Pancreas (tissue), 10 donors: ENCODE measurements at regions not wholly inside any gene's neighbourhood (a gene's known extent, or its start where the extent isn't known, plus 50 kb on each side); places are given as distances from the start of the nearest gene placed in this dataset.

Source experiments
- ATAC-seq, 4 donors: fragments of 200-7000 bp; cut with Tn5 transposase; one replicate each; pipeline versions ENCODE4 v1.8.0 to v1.9.1; 2020; ENCODE audit warnings: mild to moderate bottlenecking in 4 of 4, moderate library complexity in 4 of 4
- DNase-seq, 6 donors: peaks; one replicate each; pipeline ENCODE4 v3.0.0-alpha.2; 2020
- FAIRE-seq: peaks from 2 replicates; lab custom pipeline; 2012; peaks lifted over from hg19 to GRCh38; lab: Jason Lieb, UNC
- H3K27ac ChIP-seq, 4 donors: fragments of 200-600 bp; sonication (generic); 1 replicate in 3 of 4; 2 replicates in 1 of 4; pipeline versions ENCODE4 v1.5.0 to v1.8.0; 2020
- H3K27me3 ChIP-seq, 4 donors: fragments of 200-600 bp; one replicate each; pipeline ENCODE4 v1.8.0; 2021
- H3K36me3 ChIP-seq, 3 donors: fragments of 200-600 bp; sonication (generic) in 1 of 3; one replicate each; pipeline versions ENCODE4 v1.5.0 to v1.8.0; 2020 to 2021
- H3K4me1 ChIP-seq, 3 donors: fragments of 200-600 bp; one replicate each; pipeline ENCODE4 v1.8.0; 2021
- H3K4me3 ChIP-seq, 4 donors: fragments of 200-600 bp; sonication (generic) in 2 of 4; one replicate each; pipeline versions ENCODE4 v1.5.0 to v1.8.0; 2020 to 2021
- H3K9me3 ChIP-seq, 4 donors: fragments of 200-600 bp; one replicate each; pipeline ENCODE4 v1.8.0; 2021
- WGBS, 2 donors: extraction: QIAGEN DNeasy Blood & Tissue Kit; methylation state at CpG; one replicate each; pipeline ENCODE4 v1.1.7; 2013; 5-methylcytosine and 5-hydroxymethylcytosine counted together
- intact Hi-C, 3 donors: fragments of 100-400 bp; cut with DNase I; formaldehyde crosslinking; loops; one replicate each; pipeline versions ENCODE4 v1.11.1 to v1.14.2; 2022
- TF ChIP-seq, protein P1 (sequence below), 4 donors: fragments of 200-600 bp; sonication (generic) in 3 of 4; IDR thresholded peaks; one replicate each; pipeline versions ENCODE4 v1.5.0 to v1.8.0; 2021; ENCODE audit warnings: antibody characterized with exemption in 4 of 4
- donor health status: healthy with polysubstance abuse.
- donor health status: DM: no; HTN: no; CAD: no; lungs with moderate emphysema.
- donor health status: DM: no; HTN: no; CAD: no.
- donor health status: control.
- donor health status: control.
- donor health status: Bipolar disorder and iron deficiency.
- donor health status: DM: yes; HTN: yes; CAD: no.
- donor health status: DM: no; HTN: no; CAD: no.
- donor health status: DM: no; HTN: no; CAD: no.
- donor health status: DM: yes; HTN: yes; CAD: no.

DNA sequence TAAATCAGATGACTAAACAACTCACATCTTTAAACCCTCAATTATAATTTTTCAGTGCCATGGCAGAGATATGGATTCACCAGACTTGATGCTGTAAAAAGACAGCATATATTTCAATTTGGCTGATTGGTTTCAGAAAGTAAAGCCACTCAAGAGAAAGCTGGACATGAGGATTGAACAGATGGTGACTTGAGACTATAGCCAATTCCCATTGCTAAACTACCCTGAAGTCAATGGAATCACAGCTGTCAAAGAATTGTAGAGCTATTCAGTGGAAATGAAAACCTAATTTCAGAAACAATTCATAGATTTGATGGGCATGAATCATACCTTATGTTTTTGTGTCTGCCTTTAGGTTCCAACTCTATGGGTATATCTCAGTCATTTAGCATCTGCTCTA is 510.6 kb upstream of the BOD1L1 start:
- no peak for FAIRE-seq

DNA sequence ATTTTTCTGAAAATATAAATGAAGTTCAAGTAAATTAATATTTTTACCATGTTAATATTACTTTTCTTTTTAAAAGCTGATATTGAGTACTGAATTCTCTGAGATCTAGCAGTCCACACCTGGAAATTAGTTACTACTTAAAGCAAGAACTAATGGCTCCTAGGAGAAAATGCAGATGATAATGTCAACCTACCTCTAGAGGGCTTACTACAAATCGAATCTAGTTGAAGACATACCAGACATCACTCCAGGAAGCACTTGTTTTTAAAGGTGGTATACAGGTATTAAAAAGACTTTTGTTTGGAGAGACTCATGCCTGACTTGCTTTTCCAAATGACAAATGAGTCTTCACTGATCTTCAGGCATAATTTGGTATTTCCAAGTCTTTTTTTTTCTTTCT is 516.4 kb upstream of the BOD1L1 start:
- Histone ChIP-seq H3K9me3 (no peaks in the 10 kb centered on the region), H3K27ac (no peak overlapping the region), H3K27me3 (no peaks in the 10 kb centered on the region), H3K36me3 (no peaks in the 10 kb centered on the region), H3K4me1 (no peaks in the 10 kb centered on the region), H3K4me3 (no peak overlapping the region)
- ATAC-seq: no peak
- no peak for DNase-seq
- TF ChIP-seq, protein P1, sequence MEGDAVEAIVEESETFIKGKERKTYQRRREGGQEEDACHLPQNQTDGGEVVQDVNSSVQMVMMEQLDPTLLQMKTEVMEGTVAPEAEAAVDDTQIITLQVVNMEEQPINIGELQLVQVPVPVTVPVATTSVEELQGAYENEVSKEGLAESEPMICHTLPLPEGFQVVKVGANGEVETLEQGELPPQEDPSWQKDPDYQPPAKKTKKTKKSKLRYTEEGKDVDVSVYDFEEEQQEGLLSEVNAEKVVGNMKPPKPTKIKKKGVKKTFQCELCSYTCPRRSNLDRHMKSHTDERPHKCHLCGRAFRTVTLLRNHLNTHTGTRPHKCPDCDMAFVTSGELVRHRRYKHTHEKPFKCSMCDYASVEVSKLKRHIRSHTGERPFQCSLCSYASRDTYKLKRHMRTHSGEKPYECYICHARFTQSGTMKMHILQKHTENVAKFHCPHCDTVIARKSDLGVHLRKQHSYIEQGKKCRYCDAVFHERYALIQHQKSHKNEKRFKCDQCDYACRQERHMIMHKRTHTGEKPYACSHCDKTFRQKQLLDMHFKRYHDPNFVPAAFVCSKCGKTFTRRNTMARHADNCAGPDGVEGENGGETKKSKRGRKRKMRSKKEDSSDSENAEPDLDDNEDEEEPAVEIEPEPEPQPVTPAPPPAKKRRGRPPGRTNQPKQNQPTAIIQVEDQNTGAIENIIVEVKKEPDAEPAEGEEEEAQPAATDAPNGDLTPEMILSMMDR (IDR thresholded peaks at IDR 0.05): no peak
- no peak for FAIRE-seq
- intact Hi-C loops: no loop called here
- 8 to 26% methylated on average over 1 of the region's 1 CpG for WGBS, 2 donors

More for the DNA sequence above, 510.6 kb upstream of the BOD1L1 start:
- Histone ChIP-seq H3K4me3 (no peak overlapping the region), H3K27ac (no peak overlapping the region), H3K4me1 (no peaks in the 10 kb centered on the region), H3K36me3 (no peaks in the 10 kb centered on the region), H3K27me3 (no peaks in the 10 kb centered on the region), H3K9me3 (no peaks in the 10 kb centered on the region)
- no peak for DNase-seq
- no peak for ATAC-seq
- TF ChIP-seq, protein P1 (IDR thresholded peaks at IDR 0.05): no peak
- intact Hi-C loops: no loop called here

DNA sequence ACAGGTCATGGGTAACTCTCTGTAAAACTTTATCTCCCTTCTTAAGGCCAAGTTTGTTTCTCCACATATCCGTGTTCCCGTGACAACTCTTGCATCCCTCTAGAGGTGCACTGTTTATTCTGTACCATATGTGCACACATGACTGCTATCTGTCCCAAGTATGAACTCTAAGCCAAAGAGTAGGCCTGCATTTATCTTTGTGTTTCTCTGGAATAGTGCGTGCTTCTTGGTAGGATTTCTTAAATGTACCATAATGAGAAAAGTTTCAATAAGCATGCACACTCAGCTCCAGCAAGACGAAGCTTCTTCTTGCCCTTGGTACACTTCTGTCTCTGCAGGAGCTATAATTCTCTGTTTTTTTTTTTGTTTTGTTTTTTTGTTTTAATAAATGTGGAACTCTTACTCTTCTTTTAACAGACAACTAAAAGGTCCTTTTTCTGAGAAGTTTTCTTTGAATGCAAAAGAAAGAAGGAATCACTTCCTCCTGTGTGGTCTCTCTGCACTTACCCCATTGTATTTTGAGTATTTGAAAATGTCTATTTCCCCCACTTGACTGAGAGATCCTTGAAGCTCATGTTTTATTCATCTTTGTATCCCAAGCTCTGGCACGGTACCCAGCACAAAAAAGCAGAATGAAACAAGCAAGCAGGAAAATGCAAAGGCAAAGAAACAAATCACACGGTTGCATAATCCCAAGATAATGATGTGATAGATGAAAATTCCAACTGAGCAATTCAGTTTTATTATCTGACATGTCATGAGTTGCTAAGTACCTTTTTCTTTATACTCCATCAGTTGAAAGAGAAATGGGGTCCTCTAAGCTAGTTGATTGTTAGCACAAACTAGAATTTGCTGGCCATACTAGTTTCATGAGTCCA is 521.9 kb upstream of the BOD1L1 start:
- FAIRE-seq (no peak), ATAC-seq (no peak), DNase-seq (no peak)
- Histone ChIP-seq H3K36me3 (no peaks in the 10 kb centered on the region), H3K27me3 (no peaks in the 10 kb centered on the region), H3K4me3 (no peak overlapping the region), H3K27ac (no peak overlapping the region), H3K4me1 (no peaks in the 10 kb centered on the region), H3K9me3 (no peaks in the 10 kb centered on the region)
- TF ChIP-seq, protein P1 (IDR thresholded peaks at IDR 0.05): no peak
- intact Hi-C loops: no loop called here
- 53 to 59% methylated on average over 6 of the region's 6 CpGs for WGBS, 2 donors

DNA sequence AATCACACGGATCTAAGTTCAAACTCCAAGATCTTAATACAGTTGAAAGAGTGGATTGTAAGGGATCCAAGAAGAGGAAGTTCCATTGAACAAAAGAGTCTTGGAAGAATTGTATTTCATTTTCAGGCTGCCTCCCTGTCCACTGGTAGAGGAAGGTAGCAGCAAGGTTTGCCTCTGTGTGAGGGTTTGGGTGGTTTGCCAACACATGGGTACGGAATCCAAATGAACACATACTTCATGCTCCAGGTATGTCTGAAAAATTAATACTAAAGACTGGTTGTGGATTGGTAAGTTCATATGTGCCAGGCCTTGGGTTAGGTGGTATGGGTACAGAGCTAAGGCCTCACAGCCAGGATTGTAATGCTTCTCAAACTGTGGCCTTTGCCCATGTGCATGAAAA is 523.6 kb upstream of the BOD1L1 start:
- no peak overlapping the region for H3K4me3 ChIP-seq
- TF ChIP-seq, protein P1 (IDR thresholded peaks at IDR 0.05): no peak
- no peaks in the 10 kb centered on the region for H3K36me3 ChIP-seq
- FAIRE-seq: no peak
- no peak for ATAC-seq
- H3K9me3 ChIP-seq: no peaks in the 10 kb centered on the region
- H3K27ac ChIP-seq: no peak overlapping the region
- intact Hi-C loops: no loop called here
- H3K27me3 ChIP-seq: no peaks in the 10 kb centered on the region
- 34 to 49% methylated on average over 2 of the region's 2 CpGs for WGBS, 2 donors
- H3K4me1 ChIP-seq: no peaks in the 10 kb centered on the region
- no peak for DNase-seq

DNA sequence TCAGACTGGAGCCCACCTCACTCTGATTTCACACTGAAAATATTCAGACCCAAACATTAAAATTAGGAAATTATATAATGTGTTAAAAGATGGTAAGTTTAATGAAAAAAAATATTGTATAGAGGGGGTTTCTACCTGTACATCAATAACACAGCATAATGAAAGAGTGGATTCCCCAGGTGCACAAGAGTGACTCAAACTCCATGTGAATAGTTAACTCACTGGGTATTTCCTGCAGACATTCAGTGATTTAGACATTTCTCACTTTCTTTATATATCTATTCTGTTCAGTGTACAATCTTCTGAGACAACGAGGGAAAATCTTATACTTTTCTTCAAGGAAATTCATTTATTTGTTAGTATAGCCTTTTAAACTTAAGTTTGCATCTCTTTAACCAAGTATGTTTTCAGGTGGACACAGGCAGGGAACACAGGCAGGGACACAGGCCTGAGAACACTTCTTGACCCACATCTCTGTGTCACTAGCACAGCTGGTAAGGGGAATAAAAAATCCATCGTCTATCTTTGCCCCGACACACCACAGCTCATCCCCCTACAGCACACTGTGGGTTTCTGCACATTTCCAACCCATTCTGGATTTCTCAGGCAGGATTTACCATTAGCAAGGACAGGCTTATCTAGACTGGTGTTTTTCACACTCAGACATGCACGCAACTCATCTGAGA is 525.5 kb upstream of the BOD1L1 start:
- intact Hi-C loops: no loop called here
- TF ChIP-seq, protein P1 (IDR thresholded peaks at IDR 0.05): no peak
- H3K27ac ChIP-seq: no peak overlapping the region
- no peak overlapping the region for H3K4me3 ChIP-seq
- no peaks in the 10 kb centered on the region for H3K36me3 ChIP-seq
- no peaks in the 10 kb centered on the region for H3K4me1 ChIP-seq
- H3K27me3 ChIP-seq: no peaks in the 10 kb centered on the region
- FAIRE-seq (no peak), DNase-seq (no peak), ATAC-seq (no peak)
- H3K9me3 ChIP-seq: no peaks in the 10 kb centered on the region
- 82 to 83% methylated on average over 4 of the region's 4 CpGs for WGBS, 2 donors
